OCI-LY3 (cell line): ENCODE measurements at regions not wholly inside any gene's neighbourhood (a gene's known extent, or its start where the extent isn't known, plus 50 kb on each side); places are given as distances from the start of the nearest gene placed in this dataset.

Source experiments
- EZH2phosphoT487 ChIP-seq: fragments of 200-600 bp; shearing (Covaris generic); IDR thresholded peaks from 2 replicates; pipeline ENCODE4 v1.6.1; 2018; ENCODE audit warnings: antibody characterized with exemption, mixed run types, low read depth
- TF ChIP-seq, protein P1 (sequence below): fragments of 200-600, 300-600 bp; sonication (generic); IDR thresholded peaks from 2 replicates; pipeline ENCODE4 v1.5.1; 2014; ENCODE audit warnings: antibody characterized with exemption, low read length, low read depth

DNA sequence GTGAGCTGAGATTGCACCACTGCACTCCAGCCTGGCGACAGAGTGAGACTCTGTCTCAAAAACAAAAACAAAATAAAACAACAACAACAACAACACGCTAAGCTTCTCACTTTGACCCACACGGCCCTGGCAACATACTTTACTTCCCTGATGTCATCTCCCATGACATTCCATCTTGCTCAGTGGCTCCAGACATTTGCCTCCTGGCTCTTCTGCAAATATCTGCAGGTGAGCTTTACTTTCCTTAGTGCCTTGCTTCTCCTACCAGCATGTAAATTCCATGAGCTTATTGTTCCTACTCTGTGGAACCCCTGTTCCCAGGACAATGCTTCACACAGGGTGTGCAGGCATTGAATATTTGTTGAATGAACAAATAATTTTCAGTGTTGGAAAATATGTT, 205.6 kb upstream of the TMTC4 start:
- TF ChIP-seq, protein P1, sequence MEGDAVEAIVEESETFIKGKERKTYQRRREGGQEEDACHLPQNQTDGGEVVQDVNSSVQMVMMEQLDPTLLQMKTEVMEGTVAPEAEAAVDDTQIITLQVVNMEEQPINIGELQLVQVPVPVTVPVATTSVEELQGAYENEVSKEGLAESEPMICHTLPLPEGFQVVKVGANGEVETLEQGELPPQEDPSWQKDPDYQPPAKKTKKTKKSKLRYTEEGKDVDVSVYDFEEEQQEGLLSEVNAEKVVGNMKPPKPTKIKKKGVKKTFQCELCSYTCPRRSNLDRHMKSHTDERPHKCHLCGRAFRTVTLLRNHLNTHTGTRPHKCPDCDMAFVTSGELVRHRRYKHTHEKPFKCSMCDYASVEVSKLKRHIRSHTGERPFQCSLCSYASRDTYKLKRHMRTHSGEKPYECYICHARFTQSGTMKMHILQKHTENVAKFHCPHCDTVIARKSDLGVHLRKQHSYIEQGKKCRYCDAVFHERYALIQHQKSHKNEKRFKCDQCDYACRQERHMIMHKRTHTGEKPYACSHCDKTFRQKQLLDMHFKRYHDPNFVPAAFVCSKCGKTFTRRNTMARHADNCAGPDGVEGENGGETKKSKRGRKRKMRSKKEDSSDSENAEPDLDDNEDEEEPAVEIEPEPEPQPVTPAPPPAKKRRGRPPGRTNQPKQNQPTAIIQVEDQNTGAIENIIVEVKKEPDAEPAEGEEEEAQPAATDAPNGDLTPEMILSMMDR = no peak
- no peak for TF ChIP-seq EZH2phosphoT487
